ENCODE measurements at regions not wholly inside any gene's neighbourhood (a gene's known extent, or its start where the extent isn't known, plus 50 kb on each side); places are given as distances from the start of the nearest gene placed in this dataset.

GRCh38 chr11:109972939-109973338, 120.3 kb upstream of the ZC3H12C start:
- no peak for TF ChIP-seq CTCF (IDR thresholded peaks at IDR 0.05; ENCODE audit: unreplicated experiment)
- Mint-ChIP-seq H3K36me3 (ENCODE audit: low read depth, unreplicated experiment) (no peaks in the 10 kb centered on the region), H3K9me3 (ENCODE audit: unreplicated experiment) (no peaks in the 10 kb centered on the region), H3K4me3 (ENCODE audit: unreplicated experiment) (no peak overlapping the region), H3K27me3 (ENCODE audit: unreplicated experiment) (peaks cover 2% of the 10 kb centered on the region), H3K27ac (ENCODE audit: unreplicated experiment) (no peak overlapping the region), H3K4me1 (ENCODE audit: unreplicated experiment) (peaks cover 14% of the 10 kb centered on the region)
- DNase-seq (ENCODE audit: low spot score), result no peak

- TF ChIP-seq CTCF (IDR thresholded peaks at IDR 0.05; ENCODE audit: unreplicated experiment), result no peak
- no peaks in the 10 kb centered on the region for H3K36me3 Mint-ChIP-seq (ENCODE audit: low read depth, unreplicated experiment)
- H3K4me3 Mint-ChIP-seq (ENCODE audit: unreplicated experiment), result no peak overlapping the region
- no peak for DNase-seq (ENCODE audit: low spot score)
- peaks cover 2% of the 10 kb centered on the region for H3K27me3 Mint-ChIP-seq (ENCODE audit: unreplicated experiment)
- no peak overlapping the region for H3K27ac Mint-ChIP-seq (ENCODE audit: unreplicated experiment)
- no peaks in the 10 kb centered on the region for H3K9me3 Mint-ChIP-seq (ENCODE audit: unreplicated experiment)
- peaks cover 14% of the 10 kb centered on the region for H3K4me1 Mint-ChIP-seq (ENCODE audit: unreplicated experiment)
Measured at GRCh38 chr11:109973486-109973885, 119.7 kb upstream of the ZC3H12C start.

GRCh38 chr11:109974523-109974922, 118.7 kb upstream of the ZC3H12C start:
- no peaks in the 10 kb centered on the region for H3K9me3 Mint-ChIP-seq (ENCODE audit: unreplicated experiment)
- no peak overlapping the region for H3K27ac Mint-ChIP-seq (ENCODE audit: unreplicated experiment)
- DNase-seq (ENCODE audit: low spot score), result no peak
- H3K4me3 Mint-ChIP-seq (ENCODE audit: unreplicated experiment), result no peak overlapping the region
- no peak for TF ChIP-seq CTCF (IDR thresholded peaks at IDR 0.05; ENCODE audit: unreplicated experiment)
- H3K36me3 Mint-ChIP-seq (ENCODE audit: low read depth, unreplicated experiment), result no peaks in the 10 kb centered on the region
- peaks cover 2% of the 10 kb centered on the region for H3K27me3 Mint-ChIP-seq (ENCODE audit: unreplicated experiment)
- peaks cover 14% of the 10 kb centered on the region for H3K4me1 Mint-ChIP-seq (ENCODE audit: unreplicated experiment)

DNA sequence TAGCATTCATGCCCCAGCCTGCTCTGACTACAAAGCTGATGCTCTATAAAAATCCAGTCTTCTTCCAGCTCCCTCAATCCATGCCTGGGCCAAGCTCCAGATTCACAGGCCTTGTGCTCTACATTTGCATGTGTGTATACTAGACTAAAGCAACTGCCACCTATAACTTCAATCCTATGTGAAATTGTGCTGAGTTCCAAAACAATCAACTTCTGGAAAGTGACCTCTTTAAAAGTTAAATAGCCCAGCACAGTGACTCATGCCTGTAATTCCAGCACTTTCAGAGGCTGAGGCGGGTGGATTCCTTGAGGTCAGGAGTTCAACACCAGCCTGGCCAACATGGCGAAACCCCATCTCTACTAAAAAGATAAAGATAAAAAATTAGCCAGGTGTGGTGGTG, 114.3 kb upstream of the ZC3H12C start:
- H3K36me3 Mint-ChIP-seq (ENCODE audit: low read depth, unreplicated experiment), result no peaks in the 10 kb centered on the region
- H3K27ac Mint-ChIP-seq (ENCODE audit: unreplicated experiment), result no peak overlapping the region
- H3K4me3 Mint-ChIP-seq (ENCODE audit: unreplicated experiment), result no peak overlapping the region
- TF ChIP-seq CTCF (IDR thresholded peaks at IDR 0.05; ENCODE audit: unreplicated experiment), result no peak
- no peaks in the 10 kb centered on the region for H3K27me3 Mint-ChIP-seq (ENCODE audit: unreplicated experiment)
- H3K9me3 Mint-ChIP-seq (ENCODE audit: unreplicated experiment), result no peaks in the 10 kb centered on the region
- no peak for DNase-seq (ENCODE audit: low spot score)
- peaks cover 3% of the 10 kb centered on the region for H3K4me1 Mint-ChIP-seq (ENCODE audit: unreplicated experiment)

DNA sequence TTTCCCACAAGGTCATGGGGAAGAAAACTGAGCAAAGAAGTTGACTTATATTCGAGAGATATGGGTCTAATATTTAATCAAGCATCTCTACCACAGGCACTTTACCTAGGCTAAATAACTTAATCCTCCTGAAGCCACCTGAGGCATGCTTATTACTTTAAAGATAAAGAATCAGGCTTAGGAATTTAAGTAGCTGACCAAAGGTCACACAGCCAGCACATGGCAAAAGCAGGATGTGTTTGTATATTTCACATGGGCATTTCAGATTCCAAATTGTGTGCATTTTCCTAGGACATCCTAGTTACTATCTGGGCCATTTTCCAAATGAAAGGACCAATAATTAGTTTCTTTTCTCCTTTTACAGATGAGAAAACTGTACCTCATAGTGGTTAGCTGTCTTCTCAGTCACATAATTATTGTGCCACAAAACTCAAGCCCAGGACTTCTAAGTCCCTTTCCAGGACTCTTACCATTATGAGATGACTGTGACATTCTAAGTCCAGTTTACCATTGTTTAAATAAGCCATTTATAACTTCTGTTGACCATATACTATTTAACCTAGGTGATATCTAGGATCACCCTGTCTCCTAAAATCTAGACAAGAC, 112.1 kb upstream of the ZC3H12C start:
- Mint-ChIP-seq H3K27me3 (ENCODE audit: unreplicated experiment) (no peaks in the 10 kb centered on the region), H3K4me3 (ENCODE audit: unreplicated experiment) (no peak overlapping the region), H3K27ac (ENCODE audit: unreplicated experiment) (no peak overlapping the region), H3K9me3 (ENCODE audit: unreplicated experiment) (no peaks in the 10 kb centered on the region), H3K36me3 (ENCODE audit: low read depth, unreplicated experiment) (no peaks in the 10 kb centered on the region), H3K4me1 (ENCODE audit: unreplicated experiment) (peaks cover 3% of the 10 kb centered on the region)
- no peak for TF ChIP-seq CTCF (IDR thresholded peaks at IDR 0.05; ENCODE audit: unreplicated experiment)
- no peak for DNase-seq (ENCODE audit: low spot score)
